KOPT-K1 (cell line): ENCODE measurements at regions not wholly inside any gene's neighbourhood (a gene's known extent, or its start where the extent isn't known, plus 50 kb on each side); places are given as distances from the start of the nearest gene placed in this dataset.

ENCODE experiments used
- H3K27ac ChIP-seq: fragments of 200-600 bp; sonication (generic); 2 replicates; pipeline ENCODE4 v1.5.1; 2016; ENCODE audit warnings: antibody characterized with exemption, mild to moderate bottlenecking, low read depth, low read length; ENCODE audit not compliant: poor library complexity, severe bottlenecking
- H3K36me3 ChIP-seq: fragments of 200-600 bp; sonication (generic); 2 replicates; pipeline ENCODE4 v1.5.1; 2017; ENCODE audit warnings: antibody characterized with exemption, mild to moderate bottlenecking, low read length, moderate library complexity; ENCODE audit not compliant: insufficient read depth
- H3K9me3 ChIP-seq: fragments of 200-600 bp; sonication (generic); 2 replicates; pipeline ENCODE4 v1.5.1; 2017; ENCODE audit warnings: antibody characterized with exemption, low read length, mild to moderate bottlenecking; ENCODE audit not compliant: insufficient read depth, poor library complexity, severe bottlenecking

DNA sequence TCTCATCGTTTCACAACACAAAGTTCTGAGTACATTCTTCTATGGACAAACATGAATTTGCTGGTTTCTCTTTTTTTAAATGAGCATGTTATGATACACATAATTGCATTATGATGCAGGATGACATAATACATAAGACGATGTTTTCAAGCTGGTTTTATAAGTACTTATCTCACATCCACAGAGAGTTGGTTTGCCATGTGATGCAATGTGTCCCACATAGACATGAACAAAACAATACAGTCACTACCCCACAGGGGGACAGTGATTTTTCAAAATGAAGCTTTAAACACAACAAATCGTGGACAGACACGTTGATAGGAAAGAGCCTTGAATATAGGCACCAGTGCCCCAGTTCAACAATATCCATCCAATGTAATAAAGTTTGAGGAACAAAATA lies 447.1 kb downstream of the KLF12 start:
- Histone ChIP-seq H3K36me3 (peaks cover 18% of the 10 kb centered on the region), H3K27ac (no peak overlapping the region), H3K9me3 (no peaks in the 10 kb centered on the region)

DNA sequence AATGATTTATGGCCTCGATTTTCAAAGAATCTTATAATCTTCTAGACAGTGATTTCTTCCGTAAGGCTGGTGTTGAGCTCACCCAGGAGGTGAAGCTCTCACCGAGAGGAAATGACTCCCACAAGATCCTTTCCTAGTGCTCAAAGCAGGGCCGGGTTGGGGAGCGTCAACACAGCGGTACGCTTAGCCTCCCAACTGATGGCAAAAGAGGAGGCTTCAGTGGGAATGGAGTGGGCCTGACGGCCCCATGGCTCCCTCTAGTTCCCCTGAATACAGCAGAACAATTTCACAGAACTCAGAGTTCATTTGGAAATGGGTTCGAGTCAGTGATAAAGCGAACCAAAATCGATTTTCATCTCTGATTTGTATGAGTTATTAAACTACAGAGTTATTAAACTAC lies 449.5 kb downstream of the KLF12 start:
- H3K36me3 ChIP-seq = peaks cover under 1% of the 10 kb centered on the region
- no peak overlapping the region for H3K27ac ChIP-seq
- H3K9me3 ChIP-seq = no peaks in the 10 kb centered on the region

- H3K9me3 ChIP-seq = no peaks in the 10 kb centered on the region
- H3K27ac ChIP-seq = no peak overlapping the region
- no peaks in the 10 kb centered on the region; the same call in 1 of the 2 replicates for H3K36me3 ChIP-seq
Observed at GRCh38 chr13:73684286-73684685, 449.9 kb downstream of the KLF12 start.

DNA sequence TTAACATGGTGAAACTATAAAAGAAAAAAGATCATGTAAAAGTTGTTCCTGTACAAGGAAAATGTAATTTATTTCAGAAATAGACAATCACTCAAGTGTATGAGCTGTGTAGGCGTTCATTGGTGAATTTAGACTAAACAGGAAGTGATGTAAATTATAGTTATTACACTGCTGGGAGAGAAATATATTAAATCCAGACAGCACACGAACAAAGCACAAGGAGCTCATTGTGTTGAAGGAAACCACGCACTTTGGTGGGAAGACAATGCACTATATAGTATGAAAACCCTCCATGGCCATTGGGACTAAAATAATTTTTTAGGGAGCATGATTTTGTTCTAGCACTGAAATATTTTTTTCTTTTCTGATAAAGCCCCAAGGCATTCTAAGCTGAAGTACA lies 450.5 kb downstream of the KLF12 start:
- Histone ChIP-seq H3K36me3 (no peaks in the 10 kb centered on the region), H3K27ac (no peak overlapping the region), H3K9me3 (no peaks in the 10 kb centered on the region)

DNA sequence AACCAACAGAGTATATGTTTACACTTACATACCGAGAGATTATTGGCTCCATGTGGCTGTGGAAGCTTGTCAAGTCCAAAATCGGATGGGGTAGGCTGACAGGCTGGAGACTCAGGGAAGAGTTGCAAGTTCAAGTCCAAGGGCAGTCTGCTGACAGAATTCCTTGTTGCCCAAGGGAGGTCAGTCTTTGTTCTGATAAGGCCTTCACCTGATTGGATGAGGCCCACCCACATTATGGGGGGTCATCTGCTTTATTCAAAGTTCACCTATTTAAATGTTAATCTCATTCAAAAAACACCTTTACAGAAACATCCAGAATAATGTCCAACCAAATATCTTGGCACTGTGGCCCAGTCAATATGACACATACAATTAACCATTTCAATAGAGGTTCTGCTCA lies 452.4 kb downstream of the KLF12 start:
- Histone ChIP-seq H3K36me3 (no peaks in the 10 kb centered on the region), H3K27ac (no peak overlapping the region), H3K9me3 (no peaks in the 10 kb centered on the region)

DNA sequence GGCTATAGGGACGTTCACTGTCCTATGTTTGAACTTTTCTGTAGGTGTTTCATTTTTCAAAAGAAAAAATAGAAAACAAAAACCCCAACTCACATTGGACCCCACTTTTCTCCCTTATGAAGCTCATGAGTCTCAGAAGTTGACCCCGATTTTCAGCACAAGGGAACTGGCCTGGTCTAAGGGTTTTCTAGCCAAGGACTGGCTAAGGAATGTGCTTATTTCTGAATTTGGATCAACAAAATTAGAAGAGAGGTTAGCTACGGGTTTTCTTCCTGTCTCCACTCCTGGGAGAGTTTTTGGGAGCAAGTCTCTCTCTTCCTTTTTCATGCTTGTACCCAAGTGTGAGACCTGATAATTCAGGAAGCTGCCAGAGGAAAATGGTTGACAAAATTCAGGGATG lies 453.2 kb downstream of the KLF12 start:
- H3K9me3 ChIP-seq = no peaks in the 10 kb centered on the region
- H3K36me3 ChIP-seq = no peaks in the 10 kb centered on the region
- H3K27ac ChIP-seq = no peak overlapping the region

DNA sequence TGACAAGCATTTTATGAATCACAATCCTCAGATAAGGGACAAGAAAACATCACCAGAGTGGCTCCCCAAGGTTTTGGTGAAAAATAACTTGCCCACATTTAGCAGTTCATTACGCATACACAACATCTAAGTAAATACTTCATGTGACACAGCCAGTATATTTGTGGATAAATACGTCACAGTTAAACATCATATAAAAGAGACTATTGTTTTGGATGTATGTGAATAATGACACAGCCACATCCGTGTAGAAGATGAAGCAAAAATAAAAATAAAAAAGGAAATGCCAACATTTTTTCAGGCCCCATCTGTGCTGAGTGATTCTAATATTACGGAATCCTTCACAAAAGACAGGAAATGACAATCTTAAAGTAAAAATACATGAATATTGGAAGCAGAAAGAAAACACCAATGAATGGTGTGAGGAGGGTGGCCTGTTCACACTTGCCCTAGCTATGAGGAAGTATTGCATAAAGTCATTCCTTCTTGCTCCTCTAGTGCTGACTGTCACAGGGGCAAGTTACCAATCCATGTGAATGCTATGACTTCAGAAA lies 457.1 kb downstream of the KLF12 start:
- no peaks in the 10 kb centered on the region for H3K9me3 ChIP-seq
- no peaks in the 10 kb centered on the region for H3K36me3 ChIP-seq
- H3K27ac ChIP-seq = no peak overlapping the region

DNA sequence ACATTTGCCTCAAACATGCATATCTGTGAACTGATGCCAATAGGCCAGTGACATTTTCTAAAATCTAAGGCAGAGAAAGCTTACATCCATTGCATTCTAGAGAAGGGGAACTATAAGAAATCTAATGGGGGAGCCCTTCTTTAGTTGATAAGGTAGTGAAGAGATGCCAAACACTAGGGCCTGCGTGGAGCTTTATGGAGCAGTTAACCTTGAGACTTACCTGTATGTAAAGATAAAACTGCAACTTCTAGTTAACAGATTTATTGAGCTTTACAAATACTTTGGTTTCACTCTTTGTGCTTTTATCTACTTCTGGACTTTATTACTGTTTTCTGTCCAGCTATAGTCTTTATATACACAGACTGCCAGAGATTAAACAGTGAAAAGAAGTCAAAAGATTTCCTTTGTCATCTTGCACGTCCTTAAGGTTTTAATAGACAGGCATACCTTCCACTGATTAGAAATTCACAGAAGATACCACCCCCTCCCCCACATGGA lies 457.6 kb downstream of the KLF12 start:
- H3K27ac ChIP-seq = no peak overlapping the region
- H3K9me3 ChIP-seq = no peaks in the 10 kb centered on the region
- no peaks in the 10 kb centered on the region for H3K36me3 ChIP-seq

- no peaks in the 10 kb centered on the region for H3K36me3 ChIP-seq
- H3K9me3 ChIP-seq = no peaks in the 10 kb centered on the region
- H3K27ac ChIP-seq = no peak overlapping the region
Observed at GRCh38 chr13:73675821-73676220, 458.4 kb downstream of the KLF12 start.

- H3K9me3 ChIP-seq = no peaks in the 10 kb centered on the region
Observed at GRCh38 chr13:73674570-73674969, 459.6 kb downstream of the KLF12 start.

DNA sequence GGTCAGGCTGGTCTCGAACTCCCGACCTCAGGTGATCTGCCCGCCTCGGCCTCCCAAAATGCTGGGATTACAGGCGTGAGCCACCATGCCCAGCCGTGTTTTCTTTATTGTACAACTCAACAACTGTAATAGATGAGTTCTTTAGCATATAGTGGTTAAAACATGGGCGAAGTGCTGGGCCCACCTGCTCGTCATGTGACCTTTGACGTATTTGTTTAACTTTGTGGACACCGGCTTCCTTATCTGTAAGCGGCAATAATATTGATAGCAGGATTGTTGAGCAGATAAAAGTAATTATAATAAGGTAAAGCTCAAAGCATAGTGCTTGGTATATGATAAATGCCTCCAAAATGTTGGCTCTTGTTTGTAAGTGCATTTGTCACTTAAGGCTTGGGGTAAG lies 460.3 kb downstream of the KLF12 start:
- Histone ChIP-seq H3K36me3 (no peaks in the 10 kb centered on the region), H3K27ac (no peak overlapping the region), H3K9me3 (no peaks in the 10 kb centered on the region)

More at GRCh38 chr13:73674570-73674969, 459.6 kb downstream of the KLF12 start:
- no peaks in the 10 kb centered on the region for H3K36me3 ChIP-seq
- no peak overlapping the region for H3K27ac ChIP-seq

DNA sequence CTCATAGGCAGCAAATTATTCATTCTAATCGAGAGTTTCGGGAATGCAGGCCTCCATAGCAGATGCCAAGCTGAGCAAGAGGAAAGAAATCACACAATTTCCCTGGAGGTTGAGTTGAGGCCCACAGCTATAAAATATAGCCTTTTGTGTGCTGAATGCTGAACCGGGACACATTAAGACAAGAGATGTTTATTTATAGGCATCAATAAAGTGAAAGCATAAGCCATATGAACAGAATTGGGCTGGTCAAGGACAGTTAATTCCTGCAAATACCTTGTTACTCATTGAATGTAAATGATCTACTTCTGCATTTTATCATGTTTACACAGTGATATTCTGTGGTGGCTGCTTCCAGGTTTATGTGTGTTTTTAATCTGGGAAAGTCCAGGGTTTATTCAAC lies 461.7 kb downstream of the KLF12 start:
- H3K27ac ChIP-seq = no peak overlapping the region
- H3K9me3 ChIP-seq = no peaks in the 10 kb centered on the region
- no peaks in the 10 kb centered on the region for H3K36me3 ChIP-seq

DNA sequence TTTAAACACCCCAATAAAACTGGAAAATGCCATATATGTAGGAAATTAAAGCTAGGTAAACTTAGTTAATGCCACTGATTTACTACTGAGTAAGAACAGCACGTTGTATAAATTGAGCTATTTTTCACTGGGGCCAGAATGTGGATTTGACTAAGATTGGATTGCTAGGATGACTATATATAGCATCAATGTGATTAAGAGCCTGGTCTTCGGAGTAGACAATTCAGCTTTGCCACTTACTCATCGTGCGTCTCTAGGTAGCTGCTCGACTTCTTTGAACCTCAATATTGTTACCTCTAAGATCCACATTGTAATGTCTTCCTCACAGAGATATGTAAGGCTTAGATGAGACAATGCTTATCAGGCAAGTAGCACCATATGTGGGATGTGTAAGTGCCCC lies 462.5 kb downstream of the KLF12 start:
- Histone ChIP-seq H3K36me3 (no peaks in the 10 kb centered on the region), H3K27ac (no peak overlapping the region), H3K9me3 (no peaks in the 10 kb centered on the region)

DNA sequence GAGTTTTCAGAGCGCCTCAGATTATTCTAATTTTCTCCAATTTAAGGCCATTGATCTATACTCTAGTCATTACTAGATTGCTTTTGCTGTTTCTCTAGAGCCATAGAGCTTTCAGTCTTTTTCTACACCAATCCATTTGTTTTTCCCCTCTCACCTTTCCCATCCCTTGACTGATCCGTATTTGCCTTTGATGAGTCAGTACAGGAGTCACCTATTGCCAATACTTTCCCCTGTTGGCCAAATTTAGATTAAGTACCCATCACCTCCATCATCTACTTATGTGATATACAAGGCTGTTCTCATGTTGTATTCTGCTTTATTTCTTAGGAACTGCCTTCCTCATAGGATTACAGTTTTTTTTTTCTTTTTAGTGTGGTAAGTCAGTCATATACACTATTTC lies 463.2 kb downstream of the KLF12 start:
- Histone ChIP-seq H3K36me3 (no peaks in the 10 kb centered on the region), H3K27ac (no peak overlapping the region), H3K9me3 (no peaks in the 10 kb centered on the region)

- H3K9me3 ChIP-seq = no peaks in the 10 kb centered on the region
- H3K36me3 ChIP-seq = no peaks in the 10 kb centered on the region
- no peak overlapping the region for H3K27ac ChIP-seq
Observed at GRCh38 chr13:73667756-73668155, 466.4 kb downstream of the KLF12 start.

GRCh38 chr13:73665261-73665660 lies 468.9 kb downstream of the KLF12 start:
- Histone ChIP-seq H3K36me3 (no peaks in the 10 kb centered on the region), H3K9me3 (no peaks in the 10 kb centered on the region), H3K27ac (no peak overlapping the region)
